RWPE1 (cell line): ENCODE measurements at regions not wholly inside any gene's neighbourhood (a gene's known extent, or its start where the extent isn't known, plus 50 kb on each side); places are given as distances from the start of the nearest gene placed in this dataset.

Experiments
- CTCF ChIA-PET: fragments of 350-600 bp; sonication (Branson Sonifier 250); formaldehyde crosslinking; extraction: SDS; loops from one replicate; lab custom pipeline; 2021; lab: Yijun Ruan, JAX
- POLR2A ChIA-PET: fragments of 400-600 bp; formaldehyde crosslinking; extraction: SDS; loops from one replicate; lab custom pipeline; 2020; ENCODE audit warnings: antibody characterized with exemption; ENCODE audit not compliant: low non-redundant PET; lab: Yijun Ruan, JAX
- DNase-seq: peaks from one replicate; pipeline ENCODE4 v3.0.0; 2012; ENCODE audit warnings: low spot score
- H3K27ac ChIP-seq: fragments of 450-650 bp; 2 replicates; pipeline ENCODE4 v1.5.1; 2017
- CTCF ChIP-seq: fragments of 450-650 bp; conservative IDR thresholded peaks from 2 replicates; pipeline ENCODE4 v1.5.1; 2017; ENCODE audit warnings: low read depth, mild to moderate bottlenecking

DNA sequence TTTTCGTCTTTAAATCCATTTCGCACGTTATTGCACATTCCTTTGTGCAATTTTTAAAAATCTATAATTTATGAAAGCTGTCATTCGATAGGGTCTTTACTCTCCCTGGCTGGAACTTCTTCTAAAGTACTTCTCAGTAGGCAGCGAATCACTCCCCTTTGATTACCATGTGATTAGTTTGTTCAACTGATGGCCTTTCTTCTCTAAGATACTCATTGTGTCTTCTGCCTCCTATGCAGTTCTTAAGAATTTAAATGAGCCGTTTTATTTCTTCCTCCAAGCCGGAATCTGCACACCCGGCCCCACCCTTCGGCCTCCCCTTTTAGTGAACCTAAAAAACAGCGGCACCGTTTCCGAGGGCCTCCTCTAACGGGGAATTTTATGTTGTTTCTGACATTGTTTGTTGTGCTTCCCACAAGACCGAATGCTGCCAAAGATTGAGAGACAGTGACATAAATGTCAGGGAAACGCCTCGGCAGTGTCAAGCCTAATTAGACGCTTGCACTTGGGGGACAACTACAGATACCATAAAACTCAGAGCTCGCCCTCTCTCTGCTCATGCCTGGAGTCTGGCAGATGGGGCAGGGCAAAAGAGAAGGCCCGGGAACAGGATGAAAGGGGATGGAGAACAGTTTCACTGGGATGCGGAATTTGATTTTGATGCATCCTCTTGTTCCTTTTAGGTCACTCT, 255.3 kb downstream of the BCL11A start:
- POLR2A ChIA-PET, result no interaction called here
- no peak for TF ChIP-seq CTCF
- no peak for DNase-seq
- CTCF ChIA-PET, result no interaction called here
- no peak overlapping the region for H3K27ac ChIP-seq

GRCh38 chr2:60297296-60298005, 256.0 kb downstream of the BCL11A start:
- POLR2A ChIA-PET, result no interaction called here
- H3K27ac ChIP-seq, result peak overlapping the region; percentile 14; the same call in 1 of the 2 replicates
- no peak for TF ChIP-seq CTCF
- DNase-seq, result no peak
- CTCF ChIA-PET, result no interaction called here

GRCh38 chr2:60296219-60296955, 257.1 kb downstream of the BCL11A start:
- no peak for TF ChIP-seq CTCF
- POLR2A ChIA-PET, result no interaction called here
- CTCF ChIA-PET, result no interaction called here
- no peak overlapping the region for H3K27ac ChIP-seq
- no peak for DNase-seq

DNA sequence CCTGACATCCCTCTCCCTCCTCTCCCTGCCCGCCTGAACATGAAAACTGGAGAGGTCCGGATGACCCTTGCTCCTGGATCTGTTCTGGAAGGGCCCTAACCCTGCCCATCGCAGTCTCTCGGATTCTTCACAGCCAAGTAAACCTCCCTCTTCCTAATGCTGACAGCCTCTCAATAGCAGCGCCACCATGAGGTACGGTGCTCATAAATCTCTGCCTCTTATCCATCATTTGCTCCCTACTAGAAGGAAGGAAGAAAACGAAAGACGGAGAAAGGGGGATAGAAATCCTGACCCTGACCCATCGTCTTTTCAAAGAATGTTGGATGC, 257.9 kb downstream of the BCL11A start:
- no peak for DNase-seq
- ChIA-PET CTCF (no interaction called here), POLR2A (no interaction called here)
- TF ChIP-seq CTCF, result no peak
- H3K27ac ChIP-seq, result no peak overlapping the region

GRCh38 chr2:60294901-60295635, 258.4 kb downstream of the BCL11A start:
- no peak overlapping the region for H3K27ac ChIP-seq
- DNase-seq, result no peak
- TF ChIP-seq CTCF, result no peak
- POLR2A ChIA-PET, result no interaction called here
- CTCF ChIA-PET, result interaction anchor here (0.6 kb wide), 1 partner anchor 30 kb away, joined by 3 read pairs; no protein-coding TSS in a partner anchor

GRCh38 chr2:60292242-60292641, 261.2 kb downstream of the BCL11A start:
- H3K27ac ChIP-seq, result no peak overlapping the region
- ChIA-PET CTCF (no interaction called here), POLR2A (no interaction called here)
- no peak for TF ChIP-seq CTCF
- DNase-seq, result no peak
